HepG2 (cell line): ENCODE measurements at regions not wholly inside any gene's neighbourhood (a gene's known extent, or its start where the extent isn't known, plus 50 kb on each side); places are given as distances from the start of the nearest gene placed in this dataset.

ENCODE experiments used
- ATAC-seq: fragments of 200-7000 bp; cut with Tn5 transposase; 3 replicates; pipeline ENCODE4 v1.9.1; 2020; ENCODE audit warnings: mild to moderate bottlenecking, moderate library complexity
- BruUV-seq: library from RNA; stranded (reverse); fragments of 400-500 nt; replicated peaks from 2 replicates; lab custom pipeline; 2021; lab: Mats Ljungman, UMichigan
- CTCF ChIA-PET: fragments of 300-600 bp; formaldehyde crosslinking; extraction: SDS; loops from one replicate; lab custom pipeline; 2021; ENCODE audit warnings: low total read pairs, inconsistent platforms, low intra/inter-chr PET ratio; lab: Yijun Ruan, JAX
- POLR2A ChIA-PET: fragments of 350-600 bp; sonication (Branson Sonifier 250); formaldehyde crosslinking; loops from one replicate; lab custom pipeline; 2020; ENCODE audit warnings: antibody characterized with exemption, inconsistent platforms; lab: Yijun Ruan, JAX
- DNase-seq: peaks from one replicate; pipeline ENCODE4 v3.0.0-alpha.2; 2015; ENCODE audit warnings: low spot score
- FAIRE-seq: peaks from 3 replicates; lab custom pipeline; 2011; peaks lifted over from hg19 to GRCh38; lab: Jason Lieb, UNC
- H2AFZ ChIP-seq: one replicate; pipeline ENCODE4 v1.6.1; 2011; ENCODE audit warnings: low read length, inconsistent platforms
- H3K27ac ChIP-seq: fragments of 300-600 bp; 3 replicates; pipeline ENCODE4 v1.8.0; 2011; ENCODE audit warnings: mixed run types, mild to moderate bottlenecking, mixed read lengths, low read length, inconsistent platforms; ENCODE audit not compliant: insufficient read depth; ENCODE audit errors: extremely low read length
- H3K27me3 ChIP-seq, 2 experiments: fragments of 200-600 bp in 1 of 2; 2 replicates in 1 of 2; 3 replicates in 1 of 2; pipeline versions ENCODE4 v1.6.0 to v1.8.0; 2011; ENCODE audit warnings: low read length in 2 of 2, mild to moderate bottlenecking in 2 of 2, moderate library complexity in 2 of 2, inconsistent platforms in 1 of 2; ENCODE audit not compliant: insufficient read depth in 2 of 2, control insufficient read depth in 1 of 2
- H3K36me3 ChIP-seq, 2 experiments: fragments of 200-600 bp in 1 of 2; replicated peaks in 1 of 2; 2 replicates in 1 of 2; 3 replicates in 1 of 2; pipeline versions ENCODE4 v1.5.1 to v1.8.0; 2011; ENCODE audit warnings: low read length in 2 of 2, inconsistent platforms in 1 of 2; ENCODE audit not compliant: insufficient read depth in 2 of 2, control insufficient read depth in 1 of 2
- H3K4me1 ChIP-seq: 2 replicates; pipeline ENCODE4 v1.5.1; 2012; ENCODE audit warnings: low read length, inconsistent platforms; ENCODE audit not compliant: insufficient read depth
- H3K4me2 ChIP-seq: 2 replicates; pipeline ENCODE4 v1.6.0; 2011; ENCODE audit warnings: low read depth, low read length, inconsistent platforms
- H3K4me3 ChIP-seq, 3 experiments: fragments of 200-600 bp in 1 of 3; sonication (generic), shearing (Covaris generic) in 1 of 3; replicated peaks in 1 of 3; 2 replicates each; pipeline ENCODE4 v1.5.1; 2011 to 2016; ENCODE audit warnings: low read length in 3 of 3, inconsistent platforms in 2 of 3, low read depth in 2 of 3, mild to moderate bottlenecking in 2 of 3, control low read depth in 1 of 3, mixed read lengths in 1 of 3; ENCODE audit not compliant: insufficient read depth in 1 of 3
- H3K79me2 ChIP-seq: one replicate; pipeline ENCODE4 v1.6.1; 2011; ENCODE audit warnings: low read length, inconsistent platforms; ENCODE audit not compliant: insufficient read depth
- H3K9ac ChIP-seq: 2 replicates; pipeline ENCODE4 v1.6.0; 2011; ENCODE audit warnings: mild to moderate bottlenecking, low read depth, low read length, inconsistent platforms; ENCODE audit not compliant: insufficient read depth
- H3K9me3 ChIP-seq: 2 replicates; pipeline ENCODE4 v1.5.1; 2012; ENCODE audit warnings: mild to moderate bottlenecking, low read length
- H4K20me1 ChIP-seq: 2 replicates; pipeline ENCODE4 v1.6.0; 2011; ENCODE audit warnings: inconsistent platforms, mild to moderate bottlenecking, low read length, moderate library complexity; ENCODE audit not compliant: insufficient read depth
- ASH2L ChIP-seq: fragments of 300-600, 200-600 bp; sonication (generic); IDR thresholded peaks from 2 replicates; pipeline ENCODE4 v1.7.0; 2017; ENCODE audit warnings: low read depth, mild to moderate bottlenecking, moderate library complexity, mixed read lengths, low read length; ENCODE audit not compliant: insufficient read length
- GTF3A ChIP-seq: sonication (generic); formaldehyde crosslinking; conservative IDR thresholded peaks from 2 replicates; pipeline ENCODE4 v1.4.0; 2020; ENCODE audit warnings: mild to moderate bottlenecking, missing genetic modification reagents
- REXO4 ChIP-seq: sonication (generic); formaldehyde crosslinking; IDR thresholded peaks from 2 replicates; pipeline ENCODE4 v1.8.0; 2022; ENCODE audit warnings: missing genetic modification reagents, mild to moderate bottlenecking, borderline replicate concordance
- SRY ChIP-seq: sonication (generic); formaldehyde crosslinking; IDR thresholded peaks from 2 replicates; pipeline ENCODE4 v1.8.0; 2022; ENCODE audit warnings: mild to moderate bottlenecking, missing genetic modification reagents
- TFDP1 ChIP-seq: IDR thresholded peaks from 2 replicates; pipeline ENCODE4 v1.6.1; 2016; ENCODE audit warnings: missing compliant biosample characterization, missing genetic modification reagents, borderline replicate concordance
- YEATS2 ChIP-seq: sonication (generic); formaldehyde crosslinking; IDR thresholded peaks from 2 replicates; pipeline ENCODE4 v1.4.0; 2020; ENCODE audit warnings: missing genetic modification reagents, borderline replicate concordance
- ZNF414 ChIP-seq: sonication (generic); formaldehyde crosslinking; IDR thresholded peaks from 2 replicates; pipeline ENCODE4 v1.5.0; 2020; ENCODE audit warnings: missing genetic modification reagents
- ZNF451 ChIP-seq: sonication (generic); formaldehyde crosslinking; IDR thresholded peaks from 2 replicates; pipeline ENCODE4 v1.5.0; 2020; ENCODE audit warnings: mild to moderate bottlenecking, missing genetic modification reagents
- ZNF512 ChIP-seq: sonication (generic); formaldehyde crosslinking; IDR thresholded peaks from 2 replicates; pipeline ENCODE4 v1.4.0; 2020; ENCODE audit warnings: mild to moderate bottlenecking, missing genetic modification reagents
- ZNF615 ChIP-seq: sonication (generic); formaldehyde crosslinking; IDR thresholded peaks from 2 replicates; pipeline ENCODE4 v1.5.0; 2020; ENCODE audit warnings: mild to moderate bottlenecking, missing genetic modification reagents, borderline replicate concordance
- ZNF770 ChIP-seq: sonication (generic); formaldehyde crosslinking; IDR thresholded peaks from 2 replicates; pipeline ENCODE4 v1.5.0; 2020; ENCODE audit warnings: mild to moderate bottlenecking, missing genetic modification reagents
- WGBS: methylation state at CpG from one replicate; pipeline ENCODE4 v1.1.6; 2017; ENCODE audit warnings: low lambda C conversion rate; 5-methylcytosine and 5-hydroxymethylcytosine counted together
- in situ Hi-C: cut with HindIII; loops from 2 replicates; pipeline ENCODE4 v1.10.0; 2017; ENCODE audit warnings: low pct_unique_long_range_greater_than_20kb; ENCODE audit not compliant: extremely low pct_ligation_motif_present
- intact Hi-C: fragments of 100-400 bp; cut with micrococcal nuclease; formaldehyde crosslinking; loops from one replicate; pipeline ENCODE4 v1.10.0; 2022; ENCODE audit not compliant: unreplicated experiment

GRCh38 chr3:153704115-153704514 lies 417.1 kb upstream of the ARHGEF26 start:
- in situ Hi-C loops: no loop called here
- H3K27me3 ChIP-seq: no peaks in the 10 kb centered on the region
- no peak for FAIRE-seq
- no peaks in the 10 kb centered on the region for H4K20me1 ChIP-seq
- H3K79me2 ChIP-seq: no peaks in the 10 kb centered on the region
- H3K4me3 ChIP-seq: no peak overlapping the region
- intact Hi-C loops: no loop called here
- no peaks in the 10 kb centered on the region for H3K36me3 ChIP-seq
- H3K9ac ChIP-seq: no peak overlapping the region
- ATAC-seq: no peak
- BruUV-seq: no TSS peak
- DNase-seq: no peak
- no peak overlapping the region for H2AFZ ChIP-seq
- 0% methylated on average over 1 of the region's 1 CpG for WGBS
- ChIA-PET POLR2A (no interaction called here), CTCF (no interaction called here)
- no peaks in the 10 kb centered on the region for H3K4me1 ChIP-seq
- no peak overlapping the region for H3K27ac ChIP-seq
- H3K4me2 ChIP-seq: no peak overlapping the region
- no peaks in the 10 kb centered on the region for H3K9me3 ChIP-seq
- no peak for TF ChIP-seq ZNF615
- TF ChIP-seq GTF3A (CRISPR knock-in tag): no peak
- TF ChIP-seq YEATS2 (CRISPR knock-in tag): no peak
- TF ChIP-seq ZNF512: no peak
- TF ChIP-seq ZNF414 (CRISPR knock-in tag): no peak
- no peak for TF ChIP-seq ZNF770 (CRISPR knock-in tag)
- no peak for TF ChIP-seq ZNF451 (CRISPR knock-in tag)
- TF ChIP-seq REXO4 (CRISPR knock-in tag): no peak
- no peak for TF ChIP-seq SRY (CRISPR knock-in tag)
- TF ChIP-seq TFDP1 (CRISPR knock-in tag): no peak
- TF ChIP-seq ASH2L: no peak
